GM12873 (cell line): ENCODE measurements at regions not wholly inside any gene's neighbourhood (a gene's known extent, or its start where the extent isn't known, plus 50 kb on each side); places are given as distances from the start of the nearest gene placed in this dataset.

Source experiments
- TF ChIP-seq, protein P1 (sequence below): IDR thresholded peaks from 2 replicates; pipeline ENCODE4 v1.5.1; 2012; ENCODE audit warnings: low read depth, mild to moderate bottlenecking, moderate library complexity, low read length, control low read depth; ENCODE audit not compliant: insufficient read depth; ENCODE audit errors: missing control alignments

DNA sequence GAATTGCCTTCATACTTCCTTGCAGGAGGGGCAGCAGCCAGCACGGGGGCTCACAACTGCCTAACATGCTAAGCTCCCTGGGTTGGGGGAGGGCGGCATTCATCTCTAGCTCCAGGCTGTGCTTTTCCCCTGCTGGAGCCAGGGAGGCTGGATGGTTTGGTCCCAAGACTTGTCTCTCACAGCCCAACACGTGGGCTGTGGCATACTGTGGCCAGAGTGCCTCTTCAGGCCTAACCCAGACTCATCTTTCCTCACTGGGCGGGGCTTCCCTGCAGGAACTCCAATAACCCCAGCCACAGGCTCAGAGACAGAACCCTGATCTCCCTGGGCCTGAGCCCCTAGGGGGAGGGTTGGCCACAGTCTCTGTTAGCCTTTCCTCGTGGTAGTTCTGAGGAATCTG is 121.9 kb upstream of the PLET1 start:
- TF ChIP-seq, protein P1, sequence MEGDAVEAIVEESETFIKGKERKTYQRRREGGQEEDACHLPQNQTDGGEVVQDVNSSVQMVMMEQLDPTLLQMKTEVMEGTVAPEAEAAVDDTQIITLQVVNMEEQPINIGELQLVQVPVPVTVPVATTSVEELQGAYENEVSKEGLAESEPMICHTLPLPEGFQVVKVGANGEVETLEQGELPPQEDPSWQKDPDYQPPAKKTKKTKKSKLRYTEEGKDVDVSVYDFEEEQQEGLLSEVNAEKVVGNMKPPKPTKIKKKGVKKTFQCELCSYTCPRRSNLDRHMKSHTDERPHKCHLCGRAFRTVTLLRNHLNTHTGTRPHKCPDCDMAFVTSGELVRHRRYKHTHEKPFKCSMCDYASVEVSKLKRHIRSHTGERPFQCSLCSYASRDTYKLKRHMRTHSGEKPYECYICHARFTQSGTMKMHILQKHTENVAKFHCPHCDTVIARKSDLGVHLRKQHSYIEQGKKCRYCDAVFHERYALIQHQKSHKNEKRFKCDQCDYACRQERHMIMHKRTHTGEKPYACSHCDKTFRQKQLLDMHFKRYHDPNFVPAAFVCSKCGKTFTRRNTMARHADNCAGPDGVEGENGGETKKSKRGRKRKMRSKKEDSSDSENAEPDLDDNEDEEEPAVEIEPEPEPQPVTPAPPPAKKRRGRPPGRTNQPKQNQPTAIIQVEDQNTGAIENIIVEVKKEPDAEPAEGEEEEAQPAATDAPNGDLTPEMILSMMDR, result no peak

DNA sequence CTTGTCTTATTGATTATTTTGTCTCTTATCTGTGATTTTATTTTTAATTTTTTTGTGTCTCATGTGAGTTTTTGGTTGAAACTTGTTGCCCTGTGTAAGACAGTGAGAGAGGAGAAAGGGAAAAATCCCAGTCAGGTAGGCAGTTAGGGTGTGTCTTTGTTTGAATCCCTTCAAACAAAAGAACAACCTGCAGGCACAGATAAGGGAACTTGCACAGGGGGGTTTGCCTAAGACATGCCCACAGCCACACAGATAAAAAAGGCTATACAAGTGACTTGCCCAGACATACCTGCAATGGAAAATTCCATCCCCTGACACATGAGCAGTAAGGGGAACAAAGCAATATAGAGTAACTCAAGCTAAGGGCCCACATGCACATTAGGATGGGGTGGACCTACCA is 127.8 kb upstream of the PLET1 start:
- TF ChIP-seq, protein P1, result no peak

DNA sequence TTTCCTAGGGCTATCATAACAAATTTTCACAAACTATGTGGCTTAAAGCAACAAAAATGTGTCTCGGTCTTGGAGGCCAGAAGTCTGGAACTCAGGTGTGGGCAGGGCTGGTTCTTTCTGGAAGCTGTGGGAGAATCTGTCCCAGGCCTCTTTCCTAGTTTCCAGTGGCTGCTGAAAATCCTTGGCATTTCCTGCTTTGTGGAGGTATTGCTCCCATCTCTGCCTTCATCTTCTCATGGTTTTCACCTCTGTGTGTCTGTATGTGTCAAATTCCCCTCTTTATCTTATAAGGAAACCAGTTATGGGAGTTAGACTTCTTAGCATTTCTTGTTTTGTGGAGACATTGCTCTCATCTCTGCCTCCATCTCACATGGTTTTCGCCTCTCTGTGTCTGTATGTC is 130.4 kb upstream of the PLET1 start:
- TF ChIP-seq, protein P1, result no peak

DNA sequence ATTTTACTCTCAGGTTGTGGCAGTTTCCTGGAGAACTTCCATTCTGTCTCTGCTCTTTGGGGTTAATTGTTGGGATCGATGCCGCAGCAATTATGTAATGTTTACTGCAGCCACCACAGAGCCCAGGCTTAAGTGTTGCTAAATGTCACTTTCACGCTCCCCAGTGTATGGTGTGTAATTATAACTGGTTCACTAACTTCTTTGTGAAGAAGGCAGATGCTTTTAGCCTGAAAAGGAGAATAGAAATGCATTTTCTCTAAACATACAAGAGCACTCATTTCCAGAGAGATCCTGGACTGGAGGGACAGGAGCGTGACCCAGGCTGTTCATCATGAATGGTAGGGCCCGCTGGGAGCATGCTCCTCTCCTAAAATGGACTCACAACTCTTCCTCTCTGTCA is 132.2 kb upstream of the PLET1 start:
- TF ChIP-seq, protein P1, result no peak

DNA sequence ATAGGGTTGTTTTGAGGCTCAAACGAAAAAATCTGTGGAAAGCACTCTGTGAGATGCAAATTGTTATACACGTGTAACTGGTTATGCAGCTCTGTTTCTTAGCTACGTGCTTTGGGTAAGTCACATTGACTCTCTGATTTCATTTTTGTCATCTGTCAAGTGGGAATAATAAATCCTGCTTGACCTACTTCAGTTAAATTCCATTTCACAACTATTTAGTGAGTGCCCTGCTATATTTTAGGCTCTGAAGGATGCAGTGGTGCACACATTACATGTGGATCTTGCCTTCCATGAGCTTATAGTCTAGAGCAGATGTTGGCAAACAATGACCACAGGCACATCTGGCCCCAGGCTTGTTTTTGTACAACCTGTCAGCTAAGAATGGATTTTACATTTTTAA is 133.6 kb upstream of the PLET1 start:
- TF ChIP-seq, protein P1, result no peak

DNA sequence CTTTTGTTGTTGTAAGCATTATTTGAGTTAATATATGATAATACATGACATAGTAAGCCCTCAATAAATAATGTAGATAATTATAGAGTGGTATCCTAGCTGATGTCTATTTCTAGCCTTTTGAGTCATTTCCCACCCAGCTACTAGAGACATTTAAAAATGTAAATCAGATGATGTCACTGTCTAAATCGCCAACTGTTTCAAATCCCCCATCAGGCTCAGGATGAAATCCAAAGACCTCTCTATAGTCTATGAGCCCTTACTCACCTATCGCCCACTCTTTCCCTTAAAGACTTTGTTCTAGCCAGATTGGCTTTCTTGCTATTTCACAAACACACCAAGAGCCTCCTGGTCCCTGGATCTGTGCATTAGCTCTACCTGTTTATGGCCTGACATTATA is 135.4 kb upstream of the PLET1 start:
- TF ChIP-seq, protein P1, result no peak

DNA sequence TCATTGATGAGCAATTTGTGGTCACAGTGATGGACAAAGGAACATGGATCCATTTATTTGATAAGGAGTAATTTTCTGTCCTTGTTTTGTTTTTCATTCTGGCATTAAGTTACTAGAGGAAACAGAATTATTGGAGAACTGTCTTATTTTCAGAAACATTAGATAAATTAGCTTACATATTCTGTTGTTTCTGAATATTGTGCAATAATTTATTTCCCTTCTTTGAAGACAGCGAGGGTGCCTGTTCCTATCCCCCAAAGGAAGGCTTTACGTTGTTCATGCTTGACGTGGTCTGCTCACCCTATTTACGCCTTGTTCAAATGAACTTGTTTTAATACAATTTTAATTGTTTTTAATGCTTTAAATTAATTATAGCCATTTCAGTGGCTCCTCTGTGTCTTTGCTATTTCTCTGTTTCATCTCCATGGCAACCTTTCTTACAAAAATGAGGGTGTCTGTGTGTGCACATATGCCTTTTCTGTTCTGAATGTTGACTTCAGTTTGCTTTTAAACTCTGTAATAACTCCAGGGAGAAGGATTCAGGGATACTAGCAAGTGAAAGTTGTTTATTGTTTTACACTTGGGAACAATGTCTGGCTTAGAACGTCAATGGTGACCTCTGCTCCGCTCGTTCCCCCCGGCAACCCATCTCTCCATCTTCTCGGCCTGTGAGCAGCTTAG is 138.3 kb upstream of the PLET1 start:
- TF ChIP-seq, protein P1, result no peak
